Endothelial cell of umbilical vein (primary cell): ENCODE measurements at regions not wholly inside any gene's neighbourhood (a gene's known extent, or its start where the extent isn't known, plus 50 kb on each side); places are given as distances from the start of the nearest gene placed in this dataset.

Experiments used
- MYC ChIP-seq: IDR thresholded peaks from one replicate; pipeline ENCODE4 v1.6.1; 2011; ENCODE audit warnings: mild to moderate bottlenecking, low read depth, low read length
- POLR2A ChIP-seq: IDR thresholded peaks from 2 replicates; pipeline ENCODE4 v1.6.1; 2012; ENCODE audit warnings: low read depth, mild to moderate bottlenecking, control low read depth, low read length
- POLR2AphosphoS5 ChIP-seq: IDR thresholded peaks from 2 replicates; pipeline ENCODE4 v1.6.1; 2012; ENCODE audit warnings: low read depth, mild to moderate bottlenecking, control low read depth, low read length, moderate library complexity; ENCODE audit not compliant: insufficient read depth
- TF ChIP-seq, protein P1 (sequence below), 2 donors: IDR thresholded peaks; 1 replicate in 1 of 2; 2 replicates in 1 of 2; pipeline ENCODE4 v1.5.1; 2011; ENCODE audit warnings: low read length in 2 of 2, mild to moderate bottlenecking in 2 of 2, moderate library complexity in 2 of 2, control low read depth in 1 of 2, inconsistent platforms in 1 of 2, low read depth in 1 of 2; ENCODE audit not compliant: insufficient read depth in 1 of 2; ENCODE audit errors: extremely low read depth in 1 of 2

DNA sequence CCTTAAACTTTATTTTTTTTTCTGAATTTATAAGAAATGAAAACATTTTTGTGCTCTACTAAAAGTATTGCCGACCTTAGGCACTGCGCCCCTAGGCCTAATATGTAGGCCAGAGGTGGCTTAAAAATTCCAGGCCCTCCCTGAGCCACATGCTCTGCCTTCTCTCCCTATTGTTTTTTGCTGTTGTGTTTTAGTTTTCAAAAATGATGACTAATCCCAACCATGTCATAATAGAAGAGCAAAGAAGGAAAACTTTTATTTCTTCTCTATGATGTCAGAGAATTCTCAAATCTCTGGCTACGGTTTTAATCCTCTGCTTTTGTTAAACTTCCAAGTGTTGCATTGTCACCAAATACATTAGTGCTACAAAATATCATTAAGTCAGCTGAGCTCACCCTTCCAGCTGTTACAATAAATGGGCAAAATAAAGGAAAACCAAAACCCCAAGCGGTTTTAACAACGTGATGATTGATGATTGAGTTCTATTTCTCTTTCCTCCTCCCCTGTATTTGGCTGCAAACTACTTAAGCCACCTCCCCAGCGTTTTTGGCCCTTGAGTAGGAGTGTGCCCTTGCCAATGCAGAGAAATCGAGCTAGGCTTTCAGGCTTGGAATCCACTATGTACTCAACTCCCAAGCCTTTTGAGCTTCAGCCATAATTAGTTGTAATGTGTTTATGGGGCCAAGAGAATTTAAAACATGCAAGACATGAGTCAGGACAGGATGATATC, 163.5 kb upstream of the POU3F3 start:
- TF ChIP-seq, protein P1, sequence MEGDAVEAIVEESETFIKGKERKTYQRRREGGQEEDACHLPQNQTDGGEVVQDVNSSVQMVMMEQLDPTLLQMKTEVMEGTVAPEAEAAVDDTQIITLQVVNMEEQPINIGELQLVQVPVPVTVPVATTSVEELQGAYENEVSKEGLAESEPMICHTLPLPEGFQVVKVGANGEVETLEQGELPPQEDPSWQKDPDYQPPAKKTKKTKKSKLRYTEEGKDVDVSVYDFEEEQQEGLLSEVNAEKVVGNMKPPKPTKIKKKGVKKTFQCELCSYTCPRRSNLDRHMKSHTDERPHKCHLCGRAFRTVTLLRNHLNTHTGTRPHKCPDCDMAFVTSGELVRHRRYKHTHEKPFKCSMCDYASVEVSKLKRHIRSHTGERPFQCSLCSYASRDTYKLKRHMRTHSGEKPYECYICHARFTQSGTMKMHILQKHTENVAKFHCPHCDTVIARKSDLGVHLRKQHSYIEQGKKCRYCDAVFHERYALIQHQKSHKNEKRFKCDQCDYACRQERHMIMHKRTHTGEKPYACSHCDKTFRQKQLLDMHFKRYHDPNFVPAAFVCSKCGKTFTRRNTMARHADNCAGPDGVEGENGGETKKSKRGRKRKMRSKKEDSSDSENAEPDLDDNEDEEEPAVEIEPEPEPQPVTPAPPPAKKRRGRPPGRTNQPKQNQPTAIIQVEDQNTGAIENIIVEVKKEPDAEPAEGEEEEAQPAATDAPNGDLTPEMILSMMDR (IDR thresholded peaks at IDR 0.05; ENCODE audit: extremely low read depth in 1 of 2, insufficient read depth in 1 of 2, low read depth in 1 of 2, low read length in 2 of 2) = no peak
- TF ChIP-seq MYC = no peak
- no peak for TF ChIP-seq POLR2AphosphoS5
- TF ChIP-seq POLR2A = no peak
